Lower leg skin (tissue), 3 donors: ENCODE measurements at regions not wholly inside any gene's neighbourhood (a gene's known extent, or its start where the extent isn't known, plus 50 kb on each side); places are given as distances from the start of the nearest gene placed in this dataset.

Experiments used
- POLR2A ChIP-seq, 2 donors: fragments of 450-650 bp; IDR thresholded peaks; one replicate each; pipeline ENCODE4 v1.6.1; 2016 to 2017; ENCODE audit warnings: antibody characterized with exemption in 2 of 2, mild to moderate bottlenecking in 1 of 2, moderate library complexity in 1 of 2
- TF ChIP-seq, protein P1 (sequence below), 3 donors: fragments of 450-650 bp; IDR thresholded peaks; one replicate each; pipeline ENCODE4 v1.5.1; 2016; ENCODE audit warnings: antibody characterized with exemption in 3 of 3, mild to moderate bottlenecking in 3 of 3, moderate library complexity in 2 of 3

GRCh38 chr16:54412777-54413455 is 126.3 kb upstream of the IRX3 start:
- TF ChIP-seq, protein P1, sequence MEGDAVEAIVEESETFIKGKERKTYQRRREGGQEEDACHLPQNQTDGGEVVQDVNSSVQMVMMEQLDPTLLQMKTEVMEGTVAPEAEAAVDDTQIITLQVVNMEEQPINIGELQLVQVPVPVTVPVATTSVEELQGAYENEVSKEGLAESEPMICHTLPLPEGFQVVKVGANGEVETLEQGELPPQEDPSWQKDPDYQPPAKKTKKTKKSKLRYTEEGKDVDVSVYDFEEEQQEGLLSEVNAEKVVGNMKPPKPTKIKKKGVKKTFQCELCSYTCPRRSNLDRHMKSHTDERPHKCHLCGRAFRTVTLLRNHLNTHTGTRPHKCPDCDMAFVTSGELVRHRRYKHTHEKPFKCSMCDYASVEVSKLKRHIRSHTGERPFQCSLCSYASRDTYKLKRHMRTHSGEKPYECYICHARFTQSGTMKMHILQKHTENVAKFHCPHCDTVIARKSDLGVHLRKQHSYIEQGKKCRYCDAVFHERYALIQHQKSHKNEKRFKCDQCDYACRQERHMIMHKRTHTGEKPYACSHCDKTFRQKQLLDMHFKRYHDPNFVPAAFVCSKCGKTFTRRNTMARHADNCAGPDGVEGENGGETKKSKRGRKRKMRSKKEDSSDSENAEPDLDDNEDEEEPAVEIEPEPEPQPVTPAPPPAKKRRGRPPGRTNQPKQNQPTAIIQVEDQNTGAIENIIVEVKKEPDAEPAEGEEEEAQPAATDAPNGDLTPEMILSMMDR (IDR thresholded peaks at IDR 0.05) = no peak
- TF ChIP-seq POLR2A (IDR thresholded peaks at IDR 0.05) = no peak
